ENCODE measurements at regions not wholly inside any gene's neighbourhood (a gene's known extent, or its start where the extent isn't known, plus 50 kb on each side); places are given as distances from the start of the nearest gene placed in this dataset.

GRCh38 chr12:32024884-32025592 is 65.8 kb downstream of the RESF1 start:
- no peak for TF ChIP-seq CTCF (IDR thresholded peaks at IDR 0.05; ENCODE audit: insufficient read depth, low read length)
- no peak overlapping the region for H3K4me3 ChIP-seq (ENCODE audit: low read depth, low read length)
- no peak for DNase-seq (ENCODE audit: low read depth)

- no peak for DNase-seq (ENCODE audit: low read depth)
- no peak for TF ChIP-seq CTCF (IDR thresholded peaks at IDR 0.05; ENCODE audit: insufficient read depth, low read length)
- no peak overlapping the region for H3K4me3 ChIP-seq (ENCODE audit: low read depth, low read length)
Observed at GRCh38 chr12:32025906-32026305, 66.7 kb downstream of the RESF1 start.

- TF ChIP-seq CTCF (IDR thresholded peaks at IDR 0.05; ENCODE audit: insufficient read depth, low read length) = no peak
- H3K4me3 ChIP-seq (ENCODE audit: low read depth, low read length) = no peak overlapping the region
- DNase-seq (ENCODE audit: low read depth) = no peak
Observed at GRCh38 chr12:32027684-32028365, 68.6 kb downstream of the RESF1 start.

GRCh38 chr12:32030151-32030550 is 70.9 kb downstream of the RESF1 start:
- TF ChIP-seq CTCF (IDR thresholded peaks at IDR 0.05; ENCODE audit: insufficient read depth, low read length) = no peak
- DNase-seq (ENCODE audit: low read depth) = no peak
- H3K4me3 ChIP-seq (ENCODE audit: low read depth, low read length) = no peak overlapping the region

GRCh38 chr12:32030676-32031075 is 71.5 kb downstream of the RESF1 start:
- DNase-seq (ENCODE audit: low read depth) = no peak
- no peak overlapping the region for H3K4me3 ChIP-seq (ENCODE audit: low read depth, low read length)
- TF ChIP-seq CTCF (IDR thresholded peaks at IDR 0.05; ENCODE audit: insufficient read depth, low read length) = no peak

GRCh38 chr12:32031109-32031508 is 71.9 kb downstream of the RESF1 start:
- no peak overlapping the region for H3K4me3 ChIP-seq (ENCODE audit: low read depth, low read length)
- DNase-seq (ENCODE audit: low read depth) = peak; percentile 17
- TF ChIP-seq CTCF (IDR thresholded peaks at IDR 0.05; ENCODE audit: insufficient read depth, low read length) = no peak

Data from fibroblast of the aortic adventitia (primary cell).